IMR-90 (cell line): ENCODE measurements at regions not wholly inside any gene's neighbourhood (a gene's known extent, or its start where the extent isn't known, plus 50 kb on each side); places are given as distances from the start of the nearest gene placed in this dataset.

Source experiments
- CTCF ChIP-seq: conservative IDR thresholded peaks from 2 replicates; pipeline ENCODE4 v1.5.1; 2012; ENCODE audit warnings: mild to moderate bottlenecking, low read depth, low read length, improper control_type of control experiment
- RAD21 ChIP-seq: IDR thresholded peaks from 2 replicates; pipeline ENCODE4 v1.6.1; 2012; ENCODE audit warnings: low read length, improper control_type of control experiment

GRCh38 chr12:92493816-92494215 lies 209.0 kb upstream of the PLEKHG7 start:
- TF ChIP-seq RAD21, result no peak
- TF ChIP-seq CTCF, result no peak
